Activated CD8-positive, alpha-beta T cell treated with anti-CD3 and anti-CD28 coated beads for 36 hours (primary cell): ENCODE measurements at regions not wholly inside any gene's neighbourhood (a gene's known extent, or its start where the extent isn't known, plus 50 kb on each side); places are given as distances from the start of the nearest gene placed in this dataset.
"Not testable (repeated sequence)": the region's sequence is repeated elsewhere in the genome, so short reads cannot be mapped to it uniquely, and the experiment has no call there.

Source experiments
- ATAC-seq: fragments of 200-7000 bp; cut with Tn5 transposase; one replicate; pipeline ENCODE4 v1.10.0; 2021; ENCODE audit warnings: mild to moderate bottlenecking, moderate library complexity
- CTCF ChIA-PET: fragments of 350-600 bp; sonication (Branson Sonifier 250); formaldehyde crosslinking; loops from one replicate; lab custom pipeline; 2021; ENCODE audit warnings: antibody characterized with exemption; lab: Charles Lee
- POLR2A ChIA-PET: fragments of 350-600 bp; sonication (Branson Sonifier 250); formaldehyde crosslinking; loops from one replicate; lab custom pipeline; 2021; ENCODE audit warnings: antibody characterized with exemption; lab: Charles Lee
- DNase-seq: peaks from one replicate; pipeline ENCODE4 v3.0.0-alpha.2; 2020
- H3K27ac Mint-ChIP-seq: one replicate; pipeline ENCODE4 v1.8.0; 2021; ENCODE audit warnings: mild to moderate bottlenecking, mixed read lengths
- H3K27me3 Mint-ChIP-seq: one replicate; pipeline ENCODE4 v1.8.0; 2021; ENCODE audit warnings: mixed read lengths
- H3K36me3 Mint-ChIP-seq: one replicate; pipeline ENCODE4 v1.8.0; 2021; ENCODE audit warnings: low read depth, mixed read lengths
- H3K4me1 Mint-ChIP-seq: one replicate; pipeline ENCODE4 v1.8.0; 2021; ENCODE audit warnings: low read depth, mixed read lengths
- H3K4me3 Mint-ChIP-seq: one replicate; pipeline ENCODE4 v1.8.0; 2021; ENCODE audit warnings: mild to moderate bottlenecking, moderate library complexity, mixed read lengths
- H3K9me3 Mint-ChIP-seq: one replicate; pipeline ENCODE4 v1.8.0; 2021; ENCODE audit warnings: mixed read lengths
- intact Hi-C: fragments of 100-400 bp; cut with micrococcal nuclease; formaldehyde crosslinking; loops from one replicate; pipeline ENCODE4 v1.10.0; 2022
- TF ChIP-seq, protein P1 (sequence below): fragments of 200-600 bp; IDR thresholded peaks from one replicate; pipeline ENCODE4 v1.8.0; 2022; ENCODE audit warnings: antibody characterized with exemption, mild to moderate bottlenecking

DNA sequence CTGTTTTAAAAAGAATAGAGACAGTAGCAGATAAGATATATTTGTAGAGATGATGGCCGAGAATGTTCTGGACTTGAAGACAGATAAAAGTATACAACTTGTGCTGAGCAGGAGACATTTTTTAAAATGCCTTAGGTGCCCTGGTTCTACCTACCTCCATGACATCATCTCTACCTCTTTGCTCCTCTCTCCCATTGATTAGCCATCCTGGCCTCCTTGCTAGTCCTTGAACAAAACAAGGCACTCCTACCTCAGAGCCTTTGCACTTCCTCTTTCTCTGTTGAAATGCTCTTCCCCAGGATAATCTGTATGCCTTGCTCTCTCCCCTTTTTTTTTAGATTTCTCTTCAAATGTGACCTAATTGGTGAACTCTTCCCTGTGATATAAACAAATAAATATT lies 92.6 kb upstream of the MAGI3 start:
- TF ChIP-seq, protein P1, sequence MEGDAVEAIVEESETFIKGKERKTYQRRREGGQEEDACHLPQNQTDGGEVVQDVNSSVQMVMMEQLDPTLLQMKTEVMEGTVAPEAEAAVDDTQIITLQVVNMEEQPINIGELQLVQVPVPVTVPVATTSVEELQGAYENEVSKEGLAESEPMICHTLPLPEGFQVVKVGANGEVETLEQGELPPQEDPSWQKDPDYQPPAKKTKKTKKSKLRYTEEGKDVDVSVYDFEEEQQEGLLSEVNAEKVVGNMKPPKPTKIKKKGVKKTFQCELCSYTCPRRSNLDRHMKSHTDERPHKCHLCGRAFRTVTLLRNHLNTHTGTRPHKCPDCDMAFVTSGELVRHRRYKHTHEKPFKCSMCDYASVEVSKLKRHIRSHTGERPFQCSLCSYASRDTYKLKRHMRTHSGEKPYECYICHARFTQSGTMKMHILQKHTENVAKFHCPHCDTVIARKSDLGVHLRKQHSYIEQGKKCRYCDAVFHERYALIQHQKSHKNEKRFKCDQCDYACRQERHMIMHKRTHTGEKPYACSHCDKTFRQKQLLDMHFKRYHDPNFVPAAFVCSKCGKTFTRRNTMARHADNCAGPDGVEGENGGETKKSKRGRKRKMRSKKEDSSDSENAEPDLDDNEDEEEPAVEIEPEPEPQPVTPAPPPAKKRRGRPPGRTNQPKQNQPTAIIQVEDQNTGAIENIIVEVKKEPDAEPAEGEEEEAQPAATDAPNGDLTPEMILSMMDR, result no peak
- no peaks in the 10 kb centered on the region for H3K9me3 Mint-ChIP-seq
- no peak for DNase-seq
- H3K36me3 Mint-ChIP-seq, result no peaks in the 10 kb centered on the region
- POLR2A ChIA-PET, result no interaction called here
- peaks cover 13% of the 10 kb centered on the region for H3K27me3 Mint-ChIP-seq
- H3K27ac Mint-ChIP-seq, result no peak overlapping the region
- CTCF ChIA-PET, result no interaction called here
- H3K4me1 Mint-ChIP-seq, result no peaks in the 10 kb centered on the region
- no peak overlapping the region for H3K4me3 Mint-ChIP-seq
- no peak for ATAC-seq
- intact Hi-C loops, result no loop called here

- intact Hi-C loops, result no loop called here
- TF ChIP-seq, protein P1, result no peak
- CTCF ChIA-PET, result no interaction called here
- Mint-ChIP-seq H3K27me3 (peaks cover 10% of the 10 kb centered on the region), H3K36me3 (no peaks in the 10 kb centered on the region), H3K9me3 (no peaks in the 10 kb centered on the region), H3K27ac (no peak overlapping the region), H3K4me1 (no peaks in the 10 kb centered on the region), H3K4me3 (no peak overlapping the region)
- DNase-seq, result no peak
- POLR2A ChIA-PET, result no interaction called here
- ATAC-seq, result no peak
These were observed 91.4 kb upstream of the MAGI3 start for GRCh38 chr1:113298941-113299340.

GRCh38 chr1:113302636-113303035 lies 87.7 kb upstream of the MAGI3 start:
- ATAC-seq (no peak), DNase-seq (no peak)
- CTCF ChIA-PET, result no interaction called here
- H3K9me3 Mint-ChIP-seq, result no peaks in the 10 kb centered on the region
- intact Hi-C loops, result no loop called here
- H3K27ac Mint-ChIP-seq, result no peak overlapping the region
- H3K4me3 Mint-ChIP-seq, result no peak overlapping the region
- TF ChIP-seq, protein P1, result no peak
- no peaks in the 10 kb centered on the region for H3K4me1 Mint-ChIP-seq
- H3K27me3 Mint-ChIP-seq, result peaks cover 6% of the 10 kb centered on the region
- H3K36me3 Mint-ChIP-seq, result no peaks in the 10 kb centered on the region
- POLR2A ChIA-PET, result no interaction called here

GRCh38 chr1:113303267-113303666 lies 87.0 kb upstream of the MAGI3 start:
- Mint-ChIP-seq H3K9me3 (no peaks in the 10 kb centered on the region), H3K4me1 (peaks cover 3% of the 10 kb centered on the region), H3K4me3 (no peak overlapping the region), H3K36me3 (no peaks in the 10 kb centered on the region), H3K27me3 (peaks cover 3% of the 10 kb centered on the region), H3K27ac (no peak overlapping the region)
- TF ChIP-seq, protein P1, result no peak
- DNase-seq (no peak), ATAC-seq (no peak)
- POLR2A ChIA-PET, result no interaction called here
- CTCF ChIA-PET, result no interaction called here
- intact Hi-C loops, result no loop called here

DNA sequence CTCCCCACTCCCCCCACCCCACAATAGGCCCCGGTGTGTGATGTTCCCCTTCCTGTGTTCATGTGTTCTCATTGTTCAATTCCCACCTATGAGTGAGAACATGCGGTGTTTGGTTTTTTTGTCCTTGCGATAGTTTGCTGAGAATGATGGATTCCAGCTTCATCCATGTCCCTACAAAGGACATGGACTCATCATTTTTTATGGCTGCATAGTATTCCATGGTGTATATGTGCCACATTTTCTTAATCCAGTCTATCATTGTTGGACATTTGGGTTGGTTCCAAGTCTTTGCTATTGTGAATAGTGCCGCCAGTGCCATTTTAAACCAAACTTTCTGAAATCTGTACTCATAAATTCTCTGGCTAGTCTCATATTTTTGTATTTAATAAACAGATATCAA lies 85.3 kb upstream of the MAGI3 start:
- H3K27me3 Mint-ChIP-seq, H3K4me1 Mint-ChIP-seq, CTCF ChIA-PET, H3K4me3 Mint-ChIP-seq, intact Hi-C loops, POLR2A ChIA-PET, H3K36me3 Mint-ChIP-seq, H3K27ac Mint-ChIP-seq, H3K9me3 Mint-ChIP-seq, ATAC-seq, DNase-seq: not testable (repeated sequence)
